Mesenchymal stem cell (in vitro differentiated cells and primary cell): ENCODE measurements at regions not wholly inside any gene's neighbourhood (a gene's known extent, or its start where the extent isn't known, plus 50 kb on each side); places are given as distances from the start of the nearest gene placed in this dataset.

Source experiments
- DNase-seq: peaks from one replicate; pipeline ENCODE4 v3.0.0-alpha.2; 2013
- H2AFZ ChIP-seq: one replicate; pipeline ENCODE4 v1.6.1; 2013; ENCODE audit warnings: low read depth, mild to moderate bottlenecking, control low read depth, inconsistent platforms, low read length, moderate library complexity
- H2AK5ac ChIP-seq: 2 replicates; pipeline ENCODE4 v1.6.1; 2013; ENCODE audit warnings: low read length, moderate library complexity, mild to moderate bottlenecking, inconsistent platforms; ENCODE audit not compliant: severe bottlenecking
- H2BK120ac ChIP-seq: one replicate; pipeline ENCODE4 v1.6.1; 2013; ENCODE audit warnings: low read depth, mild to moderate bottlenecking, inconsistent platforms, low read length, moderate library complexity
- H2BK12ac ChIP-seq, 2 experiments: one replicate each; pipeline ENCODE4 v1.6.1; 2013; ENCODE audit warnings: inconsistent platforms in 2 of 2, low read length in 2 of 2, mild to moderate bottlenecking in 2 of 2, moderate library complexity in 2 of 2, control low read depth in 1 of 2
- H2BK15ac ChIP-seq: one replicate; pipeline ENCODE4 v1.6.1; 2013; ENCODE audit warnings: mild to moderate bottlenecking, low read depth, inconsistent platforms; ENCODE audit not compliant: poor library complexity, severe bottlenecking
- H2BK5ac ChIP-seq: 2 replicates; pipeline ENCODE4 v1.6.1; 2013; ENCODE audit warnings: low read depth, mild to moderate bottlenecking, low read length, control low read depth, inconsistent platforms; ENCODE audit not compliant: poor library complexity, severe bottlenecking
- H3K14ac ChIP-seq, 2 experiments: one replicate each; pipeline ENCODE4 v1.6.1; 2013; ENCODE audit warnings: inconsistent platforms in 2 of 2, low read length in 2 of 2, control low read depth in 1 of 2, mild to moderate bottlenecking in 1 of 2, moderate library complexity in 1 of 2
- H3K18ac ChIP-seq, 2 experiments: one replicate each; pipeline ENCODE4 v1.6.1; 2013; ENCODE audit warnings: inconsistent platforms in 2 of 2, low read length in 2 of 2, control low read depth in 1 of 2, low read depth in 1 of 2, mild to moderate bottlenecking in 1 of 2
- H3K23ac ChIP-seq, 2 experiments: one replicate each; pipeline ENCODE4 v1.6.1; 2013; ENCODE audit warnings: inconsistent platforms in 2 of 2, low read length in 2 of 2, mild to moderate bottlenecking in 2 of 2, moderate library complexity in 2 of 2, control low read depth in 1 of 2
- H3K27ac ChIP-seq: 2 replicates; pipeline ENCODE4 v1.5.1; 2013; ENCODE audit warnings: mild to moderate bottlenecking, moderate library complexity, low read length, control low read depth, inconsistent platforms; ENCODE audit not compliant: poor library complexity, severe bottlenecking
- H3K27me3 ChIP-seq, 2 experiments: 2 replicates each; pipeline versions ENCODE4 v1.6.1 to v1.7.0; 2013; ENCODE audit warnings: low read length in 2 of 2, mild to moderate bottlenecking in 2 of 2, moderate library complexity in 2 of 2, control low read depth in 1 of 2, inconsistent platforms in 1 of 2; ENCODE audit not compliant: control insufficient read depth in 1 of 2, insufficient read depth in 1 of 2
- H3K36me3 ChIP-seq, 2 experiments: 2 replicates each; pipeline versions ENCODE4 v1.6.1 to v1.7.0; 2013; ENCODE audit warnings: low read length in 2 of 2, control low read depth in 1 of 2, inconsistent platforms in 1 of 2, low read depth in 1 of 2, mild to moderate bottlenecking in 1 of 2; ENCODE audit not compliant: insufficient read depth in 2 of 2, control insufficient read depth in 1 of 2
- H3K4ac ChIP-seq, 2 experiments: one replicate each; pipeline ENCODE4 v1.6.1; 2013; ENCODE audit warnings: inconsistent platforms in 2 of 2, low read length in 2 of 2, mild to moderate bottlenecking in 2 of 2, moderate library complexity in 2 of 2, control low read depth in 1 of 2, low read depth in 1 of 2
- H3K4me1 ChIP-seq: 2 replicates; pipeline ENCODE4 v1.6.1; 2013; ENCODE audit warnings: low read depth, low read length, control low read depth; ENCODE audit not compliant: control insufficient read depth, insufficient read depth
- H3K4me2 ChIP-seq: 2 replicates; pipeline ENCODE4 v1.6.1; 2013; ENCODE audit warnings: low read length, mild to moderate bottlenecking, inconsistent platforms; ENCODE audit not compliant: poor library complexity, severe bottlenecking
- H3K4me3 ChIP-seq, 2 experiments: 2 replicates each; pipeline versions ENCODE4 v1.5.1 to v1.7.0; 2013; ENCODE audit warnings: low read length in 2 of 2, mild to moderate bottlenecking in 2 of 2, control low read depth in 1 of 2, low read depth in 1 of 2; ENCODE audit not compliant: insufficient read depth in 1 of 2
- H3K79me1 ChIP-seq: replicated peaks from 2 replicates; pipeline ENCODE4 v1.6.1; 2013; ENCODE audit warnings: mild to moderate bottlenecking, control low read depth, low read length, inconsistent platforms; ENCODE audit not compliant: poor library complexity, severe bottlenecking
- H3K9ac ChIP-seq: 2 replicates; pipeline ENCODE4 v1.7.0; 2013; ENCODE audit warnings: mild to moderate bottlenecking, low read length, moderate library complexity
- H3K9me3 ChIP-seq: 2 replicates; pipeline ENCODE4 v1.7.0; 2013; ENCODE audit warnings: mild to moderate bottlenecking, low read length; ENCODE audit not compliant: control insufficient read depth
- H4K8ac ChIP-seq: one replicate; pipeline ENCODE4 v1.6.1; 2013; ENCODE audit warnings: inconsistent platforms, mild to moderate bottlenecking, low read length, moderate library complexity
- H4K91ac ChIP-seq: one replicate; pipeline ENCODE4 v1.6.1; 2013; ENCODE audit warnings: mild to moderate bottlenecking, low read length, inconsistent platforms
- WGBS: methylation state at CpG from one replicate; pipeline ENCODE4 v1.1.7; 2013; ENCODE audit warnings: mixed read lengths; 5-methylcytosine and 5-hydroxymethylcytosine counted together

DNA sequence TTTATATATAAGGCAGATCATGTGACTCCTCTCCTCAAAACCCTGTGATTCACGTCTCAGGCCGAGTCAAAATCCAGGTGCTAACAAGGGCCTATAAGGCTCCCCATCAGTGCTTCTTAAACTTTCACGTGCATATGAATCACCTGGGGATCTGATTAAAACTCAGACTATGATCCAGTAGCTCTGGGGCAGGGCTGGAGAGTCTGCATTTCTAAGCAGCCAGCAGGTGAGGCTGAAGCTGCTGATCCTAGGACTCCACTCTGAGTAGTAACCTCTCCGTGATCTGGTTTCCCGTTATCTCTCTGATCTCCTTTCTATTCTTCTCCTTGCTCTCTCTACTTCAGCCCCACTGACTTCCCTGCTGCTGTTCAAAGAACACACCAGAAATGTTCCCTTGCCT, 252.4 kb upstream of the RPS6KA3 start:
- H2BK5ac ChIP-seq, result no peak overlapping the region
- H3K27me3 ChIP-seq, result no peaks in the 10 kb centered on the region
- H2AK5ac ChIP-seq, result no peak overlapping the region
- DNase-seq, result no peak
- H3K4me3 ChIP-seq, result no peak overlapping the region
- H3K23ac ChIP-seq, result no peak overlapping the region
- H3K9ac ChIP-seq, result no peak overlapping the region
- no peak overlapping the region for H3K4me2 ChIP-seq
- no peak overlapping the region for H4K8ac ChIP-seq
- no peaks in the 10 kb centered on the region for H3K36me3 ChIP-seq
- H3K9me3 ChIP-seq, result no peaks in the 10 kb centered on the region
- no peak overlapping the region for H2BK15ac ChIP-seq
- no peak overlapping the region for H2AFZ ChIP-seq
- WGBS, result 80% methylated on average over 5 of the region's 5 CpGs
- H3K4ac ChIP-seq, result no peak overlapping the region
- H3K14ac ChIP-seq, result no peak overlapping the region
- H4K91ac ChIP-seq, result no peak overlapping the region
- no peak overlapping the region for H2BK120ac ChIP-seq
- H3K79me1 ChIP-seq, result no peaks in the 10 kb centered on the region
- no peak overlapping the region for H3K18ac ChIP-seq
- H3K4me1 ChIP-seq, result peaks cover 4% of the 10 kb centered on the region
- no peak overlapping the region for H2BK12ac ChIP-seq
- H3K27ac ChIP-seq, result no peak overlapping the region

DNA sequence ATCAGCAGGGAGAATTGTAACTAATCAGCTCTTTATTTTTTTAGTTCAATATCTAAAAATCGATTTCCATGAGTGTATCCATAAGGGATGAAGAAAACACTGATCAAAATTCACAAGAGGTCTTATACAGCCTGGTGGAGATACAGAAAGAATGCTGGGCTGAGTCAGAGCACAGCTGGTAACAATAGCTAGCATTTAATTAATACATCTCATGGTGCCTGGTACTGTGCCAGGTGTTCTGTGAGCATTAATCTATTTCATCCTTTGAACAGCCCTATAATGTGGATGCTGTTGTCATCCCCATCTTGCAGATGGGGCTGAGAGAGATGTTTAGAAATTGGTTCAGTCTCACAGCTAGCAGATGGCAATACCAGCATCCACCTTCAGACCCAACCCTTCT, 250.9 kb upstream of the RPS6KA3 start:
- H2AFZ ChIP-seq, result no peak overlapping the region
- H4K8ac ChIP-seq, result no peak overlapping the region
- H3K18ac ChIP-seq, result no peak overlapping the region
- H2BK5ac ChIP-seq, result no peak overlapping the region
- no peak overlapping the region for H3K23ac ChIP-seq
- peaks cover 4% of the 10 kb centered on the region for H3K4me1 ChIP-seq
- H2BK12ac ChIP-seq, result no peak overlapping the region
- no peak overlapping the region for H3K4ac ChIP-seq
- 100% methylated on average over 1 of the region's 1 CpG for WGBS
- H3K4me3 ChIP-seq, result no peak overlapping the region
- DNase-seq, result no peak
- no peak overlapping the region for H2BK15ac ChIP-seq
- H3K27ac ChIP-seq, result no peak overlapping the region
- H3K9me3 ChIP-seq, result no peaks in the 10 kb centered on the region
- H2BK120ac ChIP-seq, result no peak overlapping the region
- no peaks in the 10 kb centered on the region for H3K27me3 ChIP-seq
- no peaks in the 10 kb centered on the region for H3K36me3 ChIP-seq
- H3K4me2 ChIP-seq, result no peak overlapping the region
- H3K79me1 ChIP-seq, result no peaks in the 10 kb centered on the region
- no peak overlapping the region for H3K14ac ChIP-seq
- H2AK5ac ChIP-seq, result no peak overlapping the region
- no peak overlapping the region for H3K9ac ChIP-seq
- no peak overlapping the region for H4K91ac ChIP-seq

- no CpG with 5 or more reads among the region's 1 CpG for WGBS
- Histone ChIP-seq H2BK15ac (no peak overlapping the region), H2AK5ac (no peak overlapping the region), H3K9me3 (no peaks in the 10 kb centered on the region), H3K4me1 (peaks cover 4% of the 10 kb centered on the region), H3K27ac (peak overlapping the region; percentile 59), H3K79me1 (no peaks in the 10 kb centered on the region), H3K9ac (peak overlapping the region; percentile 40), H3K4ac (peak overlapping the region in 1 of 2 experiments; percentile 16), H4K91ac (no peak overlapping the region), H2BK12ac (peak overlapping the region; percentile 72 to 84), H3K14ac (no peak overlapping the region), H3K36me3 (no peaks in the 10 kb centered on the region), H2BK5ac (no peak overlapping the region), H3K18ac (peak overlapping the region in 1 of 2 experiments; percentile 80), H3K4me3 (no peak overlapping the region), H3K23ac (no peak overlapping the region), H3K27me3 (no peaks in the 10 kb centered on the region), H4K8ac (no peak overlapping the region), H3K4me2 (no peak overlapping the region), H2BK120ac (no peak overlapping the region), H2AFZ (no peak overlapping the region)
- DNase-seq, result peak; percentile 79
Observed at GRCh38 chrX:20515841-20516461, 249.2 kb upstream of the RPS6KA3 start.

GRCh38 chrX:20514358-20514757, 247.6 kb upstream of the RPS6KA3 start:
- H3K27ac ChIP-seq, result no peak overlapping the region
- H3K4me1 ChIP-seq, result peaks cover 4% of the 10 kb centered on the region
- peaks cover 0 to 2% of the 10 kb centered on the region in 2 experiments for H3K27me3 ChIP-seq
- H3K9me3 ChIP-seq, result no peaks in the 10 kb centered on the region
- no peak overlapping the region for H2AK5ac ChIP-seq
- no peak overlapping the region for H3K14ac ChIP-seq
- no peak overlapping the region for H2BK5ac ChIP-seq
- peak overlapping the region; percentile 53 for H3K9ac ChIP-seq
- H4K91ac ChIP-seq, result no peak overlapping the region
- DNase-seq, result peak; percentile 78
- H3K79me1 ChIP-seq, result no peaks in the 10 kb centered on the region
- no peak overlapping the region for H3K18ac ChIP-seq
- peak overlapping the region in 1 of 2 experiments; percentile 66 for H2BK12ac ChIP-seq
- H3K23ac ChIP-seq, result no peak overlapping the region
- H2BK120ac ChIP-seq, result no peak overlapping the region
- H3K4ac ChIP-seq, result peak overlapping the region in 1 of 2 experiments; percentile 67
- no peak overlapping the region for H3K4me3 ChIP-seq
- no peaks in the 10 kb centered on the region for H3K36me3 ChIP-seq
- no peak overlapping the region for H2BK15ac ChIP-seq
- H3K4me2 ChIP-seq, result no peak overlapping the region
- no peak overlapping the region for H2AFZ ChIP-seq
- H4K8ac ChIP-seq, result no peak overlapping the region
- 0% methylated on average over 1 of the region's 1 CpG for WGBS
